ENCODE measurements at regions not wholly inside any gene's neighbourhood (a gene's known extent, or its start where the extent isn't known, plus 50 kb on each side); places are given as distances from the start of the nearest gene placed in this dataset.

GRCh38 chr22:27230189-27230588, 571.4 kb downstream of the MN1 start:
- H3K79me2 ChIP-seq (ENCODE audit: insufficient read depth, low read length) = no peaks in the 10 kb centered on the region
- no peaks in the 10 kb centered on the region for H3K36me3 ChIP-seq (ENCODE audit: insufficient read depth, low read length)
- no peak overlapping the region for H3K9ac ChIP-seq (ENCODE audit: low read length)
- H4K20me1 ChIP-seq (ENCODE audit: insufficient read depth, low read length) = no peaks in the 10 kb centered on the region
- Mint-ChIP-seq H3K4me1 (ENCODE audit: low read depth, unreplicated experiment) (peaks cover 8% of the 10 kb centered on the region), H3K4me3 (ENCODE audit: unreplicated experiment) (no peak overlapping the region), H3K27me3 (ENCODE audit: low read depth, unreplicated experiment) (no peaks in the 10 kb centered on the region), H3K36me3 (ENCODE audit: low read depth, unreplicated experiment) (no peaks in the 10 kb centered on the region), H3K27ac (ENCODE audit: unreplicated experiment) (no peak overlapping the region), H3K9me3 (ENCODE audit: unreplicated experiment) (peaks cover 16% of the 10 kb centered on the region)
- FAIRE-seq (no peak), DNase-seq (ENCODE audit: low read depth) (no peak)
- H3K27ac ChIP-seq (ENCODE audit: low read depth, low read length) = no peak overlapping the region
- no peaks in the 10 kb centered on the region for H3K27me3 ChIP-seq (ENCODE audit: insufficient read depth, low read length)
- no peak overlapping the region for H3K4me2 ChIP-seq (ENCODE audit: low read length)
- TF ChIP-seq CTCF (IDR thresholded peaks at IDR 0.05; ENCODE audit: insufficient read depth, low read depth, low read length) (no peak), EZH2 (IDR thresholded peaks at IDR 0.05; ENCODE audit: insufficient read depth, low read length) (no peak)
- H3K9me3 ChIP-seq (ENCODE audit: insufficient read depth, low read depth, low read length) = peaks cover 3% of the 10 kb centered on the region
- no peak overlapping the region for H3K4me3 ChIP-seq (ENCODE audit: insufficient read depth, low read depth, low read length)
- H2AFZ ChIP-seq (ENCODE audit: low read depth, low read length) = no peak overlapping the region
- H3K4me1 ChIP-seq (ENCODE audit: insufficient read depth, low read length) = peaks cover 15% of the 10 kb centered on the region

GRCh38 chr22:27231266-27231665, 570.3 kb downstream of the MN1 start:
- Histone ChIP-seq H3K27ac (ENCODE audit: low read depth, low read length) (no peak overlapping the region), H3K4me2 (ENCODE audit: low read length) (no peak overlapping the region), H2AFZ (ENCODE audit: low read depth, low read length) (no peak overlapping the region), H3K9ac (ENCODE audit: low read length) (no peak overlapping the region), H3K4me1 (ENCODE audit: insufficient read depth, low read length) (peaks cover 9% of the 10 kb centered on the region), H3K36me3 (ENCODE audit: insufficient read depth, low read length) (no peaks in the 10 kb centered on the region), H3K4me3 (ENCODE audit: insufficient read depth, low read depth, low read length) (no peak overlapping the region), H3K27me3 (ENCODE audit: insufficient read depth, low read length) (no peaks in the 10 kb centered on the region), H3K79me2 (ENCODE audit: insufficient read depth, low read length) (no peaks in the 10 kb centered on the region), H4K20me1 (ENCODE audit: insufficient read depth, low read length) (no peaks in the 10 kb centered on the region), H3K9me3 (ENCODE audit: insufficient read depth, low read depth, low read length) (peaks cover 3% of the 10 kb centered on the region)
- Mint-ChIP-seq H3K27me3 (ENCODE audit: low read depth, unreplicated experiment) (no peaks in the 10 kb centered on the region), H3K27ac (ENCODE audit: unreplicated experiment) (no peak overlapping the region), H3K9me3 (ENCODE audit: unreplicated experiment) (peaks cover 16% of the 10 kb centered on the region), H3K4me3 (ENCODE audit: unreplicated experiment) (no peak overlapping the region), H3K4me1 (ENCODE audit: low read depth, unreplicated experiment) (peaks cover 5% of the 10 kb centered on the region), H3K36me3 (ENCODE audit: low read depth, unreplicated experiment) (no peaks in the 10 kb centered on the region)
- FAIRE-seq (no peak), DNase-seq (ENCODE audit: low read depth) (no peak)
- TF ChIP-seq CTCF (IDR thresholded peaks at IDR 0.05; ENCODE audit: insufficient read depth, low read depth, low read length) (no peak), EZH2 (IDR thresholded peaks at IDR 0.05; ENCODE audit: insufficient read depth, low read length) (no peak)

- DNase-seq (ENCODE audit: low read depth) = no peak
- no peak for TF ChIP-seq CTCF (IDR thresholded peaks at IDR 0.05; ENCODE audit: insufficient read depth, low read depth, low read length)
- no peak for TF ChIP-seq EZH2 (IDR thresholded peaks at IDR 0.05; ENCODE audit: insufficient read depth, low read length)
- H3K27ac Mint-ChIP-seq (ENCODE audit: unreplicated experiment) = no peak overlapping the region
- Histone ChIP-seq H3K9me3 (ENCODE audit: insufficient read depth, low read depth, low read length) (peaks cover 3% of the 10 kb centered on the region), H3K4me1 (ENCODE audit: insufficient read depth, low read length) (peaks cover 4% of the 10 kb centered on the region), H3K27ac (ENCODE audit: low read depth, low read length) (no peak overlapping the region), H3K4me3 (ENCODE audit: insufficient read depth, low read depth, low read length) (no peak overlapping the region), H4K20me1 (ENCODE audit: insufficient read depth, low read length) (no peaks in the 10 kb centered on the region), H3K79me2 (ENCODE audit: insufficient read depth, low read length) (no peaks in the 10 kb centered on the region), H3K27me3 (ENCODE audit: insufficient read depth, low read length) (no peaks in the 10 kb centered on the region), H3K36me3 (ENCODE audit: insufficient read depth, low read length) (no peaks in the 10 kb centered on the region), H3K9ac (ENCODE audit: low read length) (no peak overlapping the region), H3K4me2 (ENCODE audit: low read length) (no peak overlapping the region), H2AFZ (ENCODE audit: low read depth, low read length) (no peak overlapping the region)
- H3K27me3 Mint-ChIP-seq (ENCODE audit: low read depth, unreplicated experiment) = no peaks in the 10 kb centered on the region
- H3K4me3 Mint-ChIP-seq (ENCODE audit: unreplicated experiment) = no peak overlapping the region
- H3K4me1 Mint-ChIP-seq (ENCODE audit: low read depth, unreplicated experiment) = peaks cover 4% of the 10 kb centered on the region
- no peaks in the 10 kb centered on the region for H3K36me3 Mint-ChIP-seq (ENCODE audit: low read depth, unreplicated experiment)
- H3K9me3 Mint-ChIP-seq (ENCODE audit: unreplicated experiment) = peaks cover 16% of the 10 kb centered on the region
- FAIRE-seq = peak; percentile 81
These were observed 569.5 kb downstream of the MN1 start for GRCh38 chr22:27232077-27232476.

Measured in astrocyte (in vitro differentiated cells and primary cell).